ENCODE measurements at regions not wholly inside any gene's neighbourhood (a gene's known extent, or its start where the extent isn't known, plus 50 kb on each side); places are given as distances from the start of the nearest gene placed in this dataset.

GRCh38 chr5:93158841-93159240 is 422.2 kb downstream of the NR2F1-AS1 start:
- Histone ChIP-seq H3K27ac (no peak overlapping the region), H3K4me3 (no peak overlapping the region), H3K4me1 (replicated peaks in 1 of 2) (peaks cover 8 to 10% of the 10 kb centered on the region in 2 donors)
- ATAC-seq (replicated peaks in 6 of 8), result no peak
- in situ Hi-C loops (cut with MboI; ENCODE audit: low pct_unique_long_range_greater_than_20kb in 2 of 9, low sequenced_read_pairs in 9 of 9, unreplicated experiment in 9 of 9), result no loop called here
- WGBS, 10 experiments, result 90 to 100% methylated on average over 2 to 3 of the region's 3 CpGs; no CpG with 5 or more reads in 8 of the 10 experiments

GRCh38 chr5:93156566-93156965 is 424.5 kb downstream of the NR2F1-AS1 start:
- H3K27ac ChIP-seq, result no peak overlapping the region
- no peak overlapping the region for H3K4me3 ChIP-seq
- 87 to 100% (median 100%) methylated on average over 1 to 5 of the region's 5 CpGs for WGBS, 10 experiments
- no peak for ATAC-seq (replicated peaks in 6 of 8)
- in situ Hi-C loops (cut with MboI; ENCODE audit: low pct_unique_long_range_greater_than_20kb in 2 of 9, low sequenced_read_pairs in 9 of 9, unreplicated experiment in 9 of 9), result no loop called here
- H3K4me1 ChIP-seq (replicated peaks in 1 of 2), result peaks cover 0 to 3% of the 10 kb centered on the region in 2 donors

- in situ Hi-C loops (cut with MboI; ENCODE audit: low pct_unique_long_range_greater_than_20kb in 2 of 9, low sequenced_read_pairs in 9 of 9, unreplicated experiment in 9 of 9), result no loop called here
- H3K4me3 ChIP-seq, result no peak overlapping the region
- WGBS, 10 experiments, result 0 to 100% (median 80%) methylated on average over 1 of the region's 1 CpG; no CpG with 5 or more reads in 1 of the 10 experiments
Measured at GRCh38 chr5:93154535-93154934, 426.5 kb downstream of the NR2F1-AS1 start.

GRCh38 chr5:93153461-93153860 is 427.6 kb downstream of the NR2F1-AS1 start:
- Histone ChIP-seq H3K4me3 (no peak overlapping the region), H3K4me1 (replicated peaks in 1 of 2) (peaks cover 0 to 3% of the 10 kb centered on the region in 2 donors), H3K27ac (no peak overlapping the region)
- no peak for ATAC-seq (replicated peaks in 6 of 8)
- in situ Hi-C loops (cut with MboI; ENCODE audit: low pct_unique_long_range_greater_than_20kb in 2 of 9, low sequenced_read_pairs in 9 of 9, unreplicated experiment in 9 of 9), result no loop called here
- 88 to 100% (median 94%) methylated on average over 1 to 3 of the region's 3 CpGs; no CpG with 5 or more reads in 2 of the 10 experiments for WGBS, 10 experiments

More at GRCh38 chr5:93154535-93154934, 426.5 kb downstream of the NR2F1-AS1 start:
- ATAC-seq (replicated peaks in 6 of 8), result peak in 7 of 8 experiments; percentile 41 to 99 (median 52)
- Histone ChIP-seq H3K27ac (no peak overlapping the region), H3K4me1 (replicated peaks in 1 of 2) (peaks cover 0 to 3% of the 10 kb centered on the region in 2 donors)

- 61 to 99% (median 88%) methylated on average over 1 to 5 of the region's 5 CpGs for WGBS, 10 experiments
- Histone ChIP-seq H3K27ac (no peak overlapping the region), H3K4me3 (no peak overlapping the region), H3K4me1 (replicated peaks in 1 of 2) (peaks cover 0 to 3% of the 10 kb centered on the region in 2 donors)
- in situ Hi-C loops (cut with MboI; ENCODE audit: low pct_unique_long_range_greater_than_20kb in 2 of 9, low sequenced_read_pairs in 9 of 9, unreplicated experiment in 9 of 9), result no loop called here
- ATAC-seq (replicated peaks in 6 of 8), result no peak
Measured at GRCh38 chr5:93151896-93152295, 429.1 kb downstream of the NR2F1-AS1 start.

- Histone ChIP-seq H3K4me3 (no peak overlapping the region), H3K27ac (no peak overlapping the region), H3K4me1 (replicated peaks in 1 of 2) (peaks cover 0 to 3% of the 10 kb centered on the region in 2 donors)
- in situ Hi-C loops (cut with MboI; ENCODE audit: low pct_unique_long_range_greater_than_20kb in 2 of 9, low sequenced_read_pairs in 9 of 9, unreplicated experiment in 9 of 9), result no loop called here
- ATAC-seq (replicated peaks in 6 of 8), result no peak
Measured at GRCh38 chr5:93151121-93151520, 429.9 kb downstream of the NR2F1-AS1 start.

- in situ Hi-C loops (cut with MboI; ENCODE audit: low pct_unique_long_range_greater_than_20kb in 2 of 9, low sequenced_read_pairs in 9 of 9, unreplicated experiment in 9 of 9), result no loop called here
- WGBS, 10 experiments, result 75 to 100% (median 95%) methylated on average over 1 to 3 of the region's 3 CpGs; no CpG with 5 or more reads in 6 of the 10 experiments
- H3K4me1 ChIP-seq (replicated peaks in 1 of 2), result peaks cover 0 to 3% of the 10 kb centered on the region in 2 donors
- no peak for ATAC-seq (replicated peaks in 6 of 8)
- H3K27ac ChIP-seq, result no peak overlapping the region
- no peak overlapping the region for H3K4me3 ChIP-seq
Measured at GRCh38 chr5:93150311-93151012, 430.6 kb downstream of the NR2F1-AS1 start.

GRCh38 chr5:93145767-93146166 is 435.3 kb downstream of the NR2F1-AS1 start:
- WGBS, 10 experiments, result 0 to 100% (median 84%) methylated on average over 1 to 2 of the region's 2 CpGs; no CpG with 5 or more reads in 2 of the 10 experiments
- in situ Hi-C loops (cut with MboI; ENCODE audit: low pct_unique_long_range_greater_than_20kb in 2 of 9, low sequenced_read_pairs in 9 of 9, unreplicated experiment in 9 of 9), result no loop called here
- no peak for ATAC-seq (replicated peaks in 6 of 8)
- H3K27ac ChIP-seq, result no peak overlapping the region
- no peaks in the 10 kb centered on the region for H3K4me1 ChIP-seq (replicated peaks in 1 of 2)
- no peak overlapping the region for H3K4me3 ChIP-seq

GRCh38 chr5:93145019-93145418 is 436.0 kb downstream of the NR2F1-AS1 start:
- no peak for ATAC-seq (replicated peaks in 6 of 8)
- in situ Hi-C loops (cut with MboI; ENCODE audit: low pct_unique_long_range_greater_than_20kb in 2 of 9, low sequenced_read_pairs in 9 of 9, unreplicated experiment in 9 of 9), result no loop called here
- Histone ChIP-seq H3K27ac (no peak overlapping the region), H3K4me3 (no peak overlapping the region), H3K4me1 (replicated peaks in 1 of 2) (no peaks in the 10 kb centered on the region)
- 80 to 100% (median 100%) methylated on average over 1 to 17 of the region's 19 CpGs; no CpG with 5 or more reads in 1 of the 10 experiments for WGBS, 10 experiments

GRCh38 chr5:93141969-93142368 is 439.1 kb downstream of the NR2F1-AS1 start:
- ATAC-seq (replicated peaks in 6 of 8), result no peak
- WGBS, 10 experiments, result 0 to 90% (median 76%) methylated on average over 1 to 2 of the region's 2 CpGs; no CpG with 5 or more reads in 1 of the 10 experiments
- Histone ChIP-seq H3K4me1 (replicated peaks in 1 of 2) (no peaks in the 10 kb centered on the region), H3K4me3 (no peak overlapping the region), H3K27ac (no peak overlapping the region)
- in situ Hi-C loops (cut with MboI; ENCODE audit: low pct_unique_long_range_greater_than_20kb in 2 of 9, low sequenced_read_pairs in 9 of 9, unreplicated experiment in 9 of 9), result no loop called here

GRCh38 chr5:93130624-93131490 is 450.2 kb downstream of the NR2F1-AS1 start:
- Histone ChIP-seq H3K4me1 (replicated peaks in 1 of 2) (peaks cover 11 to 17% of the 10 kb centered on the region in 2 donors), H3K4me3 (no peak overlapping the region), H3K27ac (no peak overlapping the region)
- ATAC-seq (replicated peaks in 6 of 8), result peak in 7 of 8 experiments; percentile 32 to 93 (median 80)
- in situ Hi-C loops (cut with MboI; ENCODE audit: low pct_unique_long_range_greater_than_20kb in 2 of 9, low sequenced_read_pairs in 9 of 9, unreplicated experiment in 9 of 9), result no loop called here
- WGBS, 10 experiments, result 0 to 73% (median 31%) methylated on average over 1 to 5 of the region's 5 CpGs; no CpG with 5 or more reads in 1 of the 10 experiments

GRCh38 chr5:93126634-93127033 is 454.4 kb downstream of the NR2F1-AS1 start:
- in situ Hi-C loops (cut with MboI; ENCODE audit: low pct_unique_long_range_greater_than_20kb in 2 of 9, low sequenced_read_pairs in 9 of 9, unreplicated experiment in 9 of 9), result no loop called here
- ATAC-seq (replicated peaks in 6 of 8), result peak in 3 of 8 experiments; percentile 79 to 90 (median 82)
- peaks cover 11 to 17% of the 10 kb centered on the region in 2 donors for H3K4me1 ChIP-seq (replicated peaks in 1 of 2)
- WGBS, 10 experiments, result 0 to 100% (median 100%) methylated on average over 1 of the region's 1 CpG; no CpG with 5 or more reads in 1 of the 10 experiments
- H3K4me3 ChIP-seq, result no peak overlapping the region
- no peak overlapping the region for H3K27ac ChIP-seq

GRCh38 chr5:93123127-93123526 is 457.9 kb downstream of the NR2F1-AS1 start:
- no peak overlapping the region for H3K27ac ChIP-seq
- in situ Hi-C loops (cut with MboI; ENCODE audit: low pct_unique_long_range_greater_than_20kb in 2 of 9, low sequenced_read_pairs in 9 of 9, unreplicated experiment in 9 of 9), result no loop called here
- ATAC-seq (replicated peaks in 6 of 8), result no peak
- H3K4me1 ChIP-seq (replicated peaks in 1 of 2), result peaks cover 5% of the 10 kb centered on the region in 2 donors
- no peak overlapping the region for H3K4me3 ChIP-seq
